Caco-2 (cell line): ENCODE measurements at regions not wholly inside any gene's neighbourhood (a gene's known extent, or its start where the extent isn't known, plus 50 kb on each side); places are given as distances from the start of the nearest gene placed in this dataset.

ENCODE experiments used
- BruUV-seq: library from RNA; stranded (reverse); fragments of 400-500 nt; replicated peaks from 2 replicates; lab custom pipeline; 2021; lab: Mats Ljungman, UMichigan
- CTCF ChIA-PET: fragments of 300-600 bp; sonication (Branson Sonifier 250); formaldehyde crosslinking; loops from one replicate; lab custom pipeline; 2022; ENCODE audit warnings: antibody characterized with exemption; lab: Charles Lee
- POLR2A ChIA-PET: fragments of 300-600 bp; sonication (Branson Sonifier 250); formaldehyde crosslinking; loops from one replicate; lab custom pipeline; 2022; ENCODE audit warnings: antibody characterized with exemption; lab: Charles Lee
- DNase-seq, 2 experiments: peaks; one replicate each; pipeline versions ENCODE4 v3.0.0 to v3.0.0-alpha.2; 2020 to 2022
- H3K27me3 ChIP-seq: replicated peaks from 2 replicates; pipeline ENCODE4 v1.6.0; 2011; ENCODE audit warnings: low read length; ENCODE audit not compliant: control insufficient read depth, insufficient read depth
- H3K36me3 ChIP-seq: 2 replicates; pipeline ENCODE4 v1.5.1; 2011; ENCODE audit warnings: low read length; ENCODE audit not compliant: control insufficient read depth, insufficient read depth
- H3K4me1 ChIP-seq: fragments of 250-450 bp; sonication (Bioruptor Pico); 2 replicates; pipeline ENCODE4 v1.5.1; 2020; ENCODE audit warnings: mild to moderate bottlenecking
- H3K4me3 ChIP-seq: 2 replicates; pipeline ENCODE4 v1.5.1; 2011; ENCODE audit warnings: low read depth, mild to moderate bottlenecking, control low read depth, low read length
- H3K9me3 ChIP-seq: fragments of 250-450 bp; sonication (Bioruptor Pico); 2 replicates; pipeline ENCODE4 v1.5.1; 2020; ENCODE audit warnings: mild to moderate bottlenecking, moderate library complexity
- H3K27ac Mint-ChIP-seq: one replicate; pipeline ENCODE4 v1.8.0; 2022; ENCODE audit warnings: mixed read lengths; ENCODE audit not compliant: unreplicated experiment
- H3K27me3 Mint-ChIP-seq: one replicate; pipeline ENCODE4 v1.8.0; 2022; ENCODE audit warnings: mixed read lengths; ENCODE audit not compliant: insufficient read depth, unreplicated experiment
- H3K36me3 Mint-ChIP-seq: one replicate; pipeline ENCODE4 v1.8.0; 2022; ENCODE audit warnings: mild to moderate bottlenecking, mixed read lengths; ENCODE audit not compliant: insufficient read depth, unreplicated experiment
- H3K4me1 Mint-ChIP-seq: one replicate; pipeline ENCODE4 v1.8.0; 2022; ENCODE audit warnings: low read depth, mixed read lengths; ENCODE audit not compliant: unreplicated experiment
- H3K4me3 Mint-ChIP-seq: one replicate; pipeline ENCODE4 v1.8.0; 2022; ENCODE audit warnings: mild to moderate bottlenecking, moderate library complexity, mixed read lengths; ENCODE audit not compliant: unreplicated experiment
- H3K9me3 Mint-ChIP-seq: one replicate; pipeline ENCODE4 v1.8.0; 2022; ENCODE audit warnings: mixed read lengths; ENCODE audit not compliant: unreplicated experiment
- intact Hi-C: fragments of 100-400 bp; cut with micrococcal nuclease; formaldehyde crosslinking; loops from one replicate; pipeline ENCODE4 v1.10.0; 2022; ENCODE audit not compliant: unreplicated experiment
- TF ChIP-seq, protein P1 (sequence below), 2 experiments: fragments of 200-600 bp in 1 of 2; IDR thresholded peaks; 1 replicate in 1 of 2; 2 replicates in 1 of 2; pipeline versions ENCODE4 v1.5.1 to v1.8.0; 2011 to 2022; ENCODE audit warnings: antibody characterized with exemption in 1 of 2, control low read depth in 1 of 2, inconsistent platforms in 1 of 2, low read depth in 1 of 2, low read length in 1 of 2, mild to moderate bottlenecking in 1 of 2, moderate library complexity in 1 of 2; ENCODE audit not compliant: insufficient read depth in 1 of 2, severe bottlenecking in 1 of 2, unreplicated experiment in 1 of 2

DNA sequence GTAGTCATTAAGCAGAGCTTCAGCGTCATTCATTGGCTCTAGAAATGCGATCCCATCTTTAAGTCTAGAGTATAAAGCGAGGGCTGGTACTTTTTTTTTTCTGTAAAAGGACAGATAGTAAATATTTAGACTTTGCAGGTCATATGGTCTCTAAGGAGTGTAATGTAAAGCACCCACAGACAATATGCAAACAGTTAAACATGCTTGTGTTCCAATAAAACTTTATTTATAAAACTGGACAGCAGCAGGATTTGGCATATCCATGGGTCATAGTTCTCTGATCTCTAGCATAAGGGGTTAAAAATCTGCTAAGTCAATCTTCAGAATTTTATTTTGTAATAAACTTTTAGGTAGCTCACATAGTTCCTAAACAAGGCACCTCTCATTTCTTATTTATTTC is 226.8 kb upstream of the TBC1D5 start:
- Histone ChIP-seq H3K9me3 (no peaks in the 10 kb centered on the region), H3K36me3 (no peaks in the 10 kb centered on the region), H3K27me3 (no peaks in the 10 kb centered on the region), H3K4me3 (no peak overlapping the region), H3K4me1 (peaks cover 32% of the 10 kb centered on the region)
- ChIA-PET CTCF (no interaction called here), POLR2A (interaction anchor here (0.7 kb wide), 1 partner anchor 360 kb away, joined by 5 read pairs; no protein-coding TSS in a partner anchor)
- H3K9me3 Mint-ChIP-seq: no peaks in the 10 kb centered on the region
- TF ChIP-seq, protein P1, sequence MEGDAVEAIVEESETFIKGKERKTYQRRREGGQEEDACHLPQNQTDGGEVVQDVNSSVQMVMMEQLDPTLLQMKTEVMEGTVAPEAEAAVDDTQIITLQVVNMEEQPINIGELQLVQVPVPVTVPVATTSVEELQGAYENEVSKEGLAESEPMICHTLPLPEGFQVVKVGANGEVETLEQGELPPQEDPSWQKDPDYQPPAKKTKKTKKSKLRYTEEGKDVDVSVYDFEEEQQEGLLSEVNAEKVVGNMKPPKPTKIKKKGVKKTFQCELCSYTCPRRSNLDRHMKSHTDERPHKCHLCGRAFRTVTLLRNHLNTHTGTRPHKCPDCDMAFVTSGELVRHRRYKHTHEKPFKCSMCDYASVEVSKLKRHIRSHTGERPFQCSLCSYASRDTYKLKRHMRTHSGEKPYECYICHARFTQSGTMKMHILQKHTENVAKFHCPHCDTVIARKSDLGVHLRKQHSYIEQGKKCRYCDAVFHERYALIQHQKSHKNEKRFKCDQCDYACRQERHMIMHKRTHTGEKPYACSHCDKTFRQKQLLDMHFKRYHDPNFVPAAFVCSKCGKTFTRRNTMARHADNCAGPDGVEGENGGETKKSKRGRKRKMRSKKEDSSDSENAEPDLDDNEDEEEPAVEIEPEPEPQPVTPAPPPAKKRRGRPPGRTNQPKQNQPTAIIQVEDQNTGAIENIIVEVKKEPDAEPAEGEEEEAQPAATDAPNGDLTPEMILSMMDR (IDR thresholded peaks at IDR 0.05; ENCODE audit: insufficient read depth in 1 of 2, low read depth in 1 of 2, low read length in 1 of 2, severe bottlenecking in 1 of 2, unreplicated experiment in 1 of 2): no peak
- intact Hi-C loops: no loop called here
- no peaks in the 10 kb centered on the region for H3K27me3 Mint-ChIP-seq
- no peak overlapping the region for H3K4me3 Mint-ChIP-seq
- no peak for DNase-seq
- H3K36me3 Mint-ChIP-seq: no peaks in the 10 kb centered on the region
- BruUV-seq: no TSS peak
- peaks cover 26% of the 10 kb centered on the region for H3K4me1 Mint-ChIP-seq
- no peak overlapping the region for H3K27ac Mint-ChIP-seq

DNA sequence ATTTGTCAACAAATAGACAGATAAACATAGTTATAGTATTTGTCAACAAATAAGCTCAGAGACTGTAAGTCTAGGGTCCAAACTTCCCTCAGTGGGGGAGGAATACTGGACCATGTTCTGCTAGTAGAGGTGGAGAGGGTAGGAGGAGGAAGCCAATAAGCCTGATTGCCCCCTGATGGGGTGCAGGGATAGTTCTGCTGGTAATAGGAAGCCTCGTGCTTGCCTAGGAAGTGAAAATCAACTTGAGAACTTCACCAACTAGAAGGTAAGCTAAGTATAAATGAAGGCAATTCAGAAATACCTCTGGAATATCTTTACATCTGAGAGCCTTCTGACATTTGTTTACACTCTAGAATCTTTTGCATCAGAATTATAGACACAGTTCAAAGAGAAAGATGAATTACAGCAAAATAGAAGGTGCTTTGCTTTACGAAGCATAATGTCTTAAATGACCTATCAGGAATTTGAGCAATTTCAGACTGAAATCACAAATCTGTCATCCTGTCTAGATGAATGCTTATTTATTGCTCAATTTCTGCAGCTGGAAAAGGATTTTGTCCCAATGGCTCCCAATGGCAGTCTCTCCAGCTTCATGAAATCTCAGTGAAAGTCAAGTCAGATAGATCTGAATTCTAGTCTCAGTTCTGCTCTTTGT is 225.6 kb upstream of the TBC1D5 start:
- Histone ChIP-seq H3K4me1 (peaks cover 26% of the 10 kb centered on the region), H3K9me3 (no peaks in the 10 kb centered on the region), H3K27me3 (no peaks in the 10 kb centered on the region), H3K4me3 (no peak overlapping the region), H3K36me3 (no peaks in the 10 kb centered on the region)
- DNase-seq: no peak
- no peaks in the 10 kb centered on the region for H3K36me3 Mint-ChIP-seq
- BruUV-seq: no TSS peak
- ChIA-PET CTCF (no interaction called here), POLR2A (no interaction called here)
- H3K27me3 Mint-ChIP-seq: no peaks in the 10 kb centered on the region
- intact Hi-C loops: no loop called here
- H3K27ac Mint-ChIP-seq: no peak overlapping the region
- H3K9me3 Mint-ChIP-seq: no peaks in the 10 kb centered on the region
- TF ChIP-seq, protein P1 (IDR thresholded peaks at IDR 0.05; ENCODE audit: insufficient read depth in 1 of 2, low read depth in 1 of 2, low read length in 1 of 2, severe bottlenecking in 1 of 2, unreplicated experiment in 1 of 2): no peak
- H3K4me1 Mint-ChIP-seq: peaks cover 18% of the 10 kb centered on the region
- H3K4me3 Mint-ChIP-seq: no peak overlapping the region

DNA sequence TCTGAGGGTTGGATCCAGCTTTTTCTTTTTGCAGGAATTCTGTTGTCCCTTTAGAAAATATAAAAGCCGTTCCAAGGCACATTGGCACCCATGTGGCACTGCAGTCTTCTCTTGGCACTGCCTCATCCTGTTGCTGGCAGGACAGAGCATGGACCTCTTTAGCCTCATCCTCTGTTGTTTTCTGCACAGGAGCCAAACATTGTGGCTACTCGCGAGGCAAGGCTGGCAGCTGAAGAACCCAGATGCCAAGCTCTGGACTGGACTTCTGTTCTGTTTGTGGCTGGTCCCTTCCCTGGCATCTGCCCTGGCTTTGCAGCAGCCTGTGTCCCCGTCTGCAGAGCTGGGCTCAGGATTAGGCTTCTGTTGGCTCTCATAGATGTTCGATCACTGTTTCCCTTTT is 224.7 kb upstream of the TBC1D5 start:
- Histone ChIP-seq H3K27me3 (no peaks in the 10 kb centered on the region), H3K36me3 (no peaks in the 10 kb centered on the region), H3K9me3 (no peaks in the 10 kb centered on the region), H3K4me3 (no peak overlapping the region), H3K4me1 (peaks cover 16% of the 10 kb centered on the region)
- no peak overlapping the region for H3K4me3 Mint-ChIP-seq
- no peaks in the 10 kb centered on the region for H3K27me3 Mint-ChIP-seq
- peaks cover 11% of the 10 kb centered on the region for H3K4me1 Mint-ChIP-seq
- TF ChIP-seq, protein P1 (IDR thresholded peaks at IDR 0.05; ENCODE audit: insufficient read depth in 1 of 2, low read depth in 1 of 2, low read length in 1 of 2, severe bottlenecking in 1 of 2, unreplicated experiment in 1 of 2): no peak
- DNase-seq: no peak
- ChIA-PET POLR2A (no interaction called here), CTCF (no interaction called here)
- H3K27ac Mint-ChIP-seq: no peak overlapping the region
- intact Hi-C loops: no loop called here
- no TSS peak for BruUV-seq
- no peaks in the 10 kb centered on the region for H3K36me3 Mint-ChIP-seq
- no peaks in the 10 kb centered on the region for H3K9me3 Mint-ChIP-seq
